Loucy (cell line): ENCODE measurements at regions not wholly inside any gene's neighbourhood (a gene's known extent, or its start where the extent isn't known, plus 50 kb on each side); places are given as distances from the start of the nearest gene placed in this dataset.
"Not testable (repeated sequence)": the region's sequence is repeated elsewhere in the genome, so short reads cannot be mapped to it uniquely, and the experiment has no call there.

Source experiments
- H2AFZ ChIP-seq: fragments of 200-600 bp; sonication (generic); 2 replicates; pipeline ENCODE4 v1.6.0; 2016; ENCODE audit warnings: antibody characterized with exemption, mild to moderate bottlenecking, low read length, moderate library complexity
- H3F3A ChIP-seq: fragments of 200-600 bp; 2 replicates; pipeline ENCODE4 v1.6.0; 2016; ENCODE audit warnings: antibody characterized with exemption, low read depth, mild to moderate bottlenecking
- H3K27me3 ChIP-seq: fragments of 200-600 bp; sonication (generic); 2 replicates; pipeline ENCODE4 v1.6.1; 2014; ENCODE audit warnings: low read length, mild to moderate bottlenecking; ENCODE audit not compliant: insufficient read depth, poor library complexity, severe bottlenecking
- H3K36me3 ChIP-seq: fragments of 200-600 bp; sonication (generic); 2 replicates; pipeline ENCODE4 v1.6.1; 2016; ENCODE audit warnings: low read length; ENCODE audit not compliant: insufficient read depth
- H3K4me1 ChIP-seq: fragments of 200-600 bp; sonication (generic); 2 replicates; pipeline ENCODE4 v1.5.1; 2014; ENCODE audit warnings: low read length, mild to moderate bottlenecking; ENCODE audit not compliant: insufficient read depth, poor library complexity, severe bottlenecking
- H3K4me2 ChIP-seq: fragments of 200-600 bp; sonication (generic); 2 replicates; pipeline ENCODE4 v1.6.0; 2014; ENCODE audit warnings: antibody characterized with exemption, low read length, low read depth, mild to moderate bottlenecking; ENCODE audit not compliant: poor library complexity, severe bottlenecking
- H3K4me3 ChIP-seq: fragments of 200-600 bp; sonication (generic); 2 replicates; pipeline ENCODE4 v1.5.1; 2014; ENCODE audit warnings: low read length, mild to moderate bottlenecking, mixed read lengths; ENCODE audit not compliant: poor library complexity, severe bottlenecking
- H3K79me2 ChIP-seq: fragments of 200-600 bp; sonication (generic); 2 replicates; pipeline ENCODE4 v1.6.1; 2014; ENCODE audit warnings: low read length; ENCODE audit not compliant: insufficient read depth
- H3K9ac ChIP-seq: fragments of 200-600 bp; sonication (generic); 2 replicates; pipeline ENCODE4 v1.6.0; 2014; ENCODE audit warnings: mild to moderate bottlenecking, low read depth, low read length, moderate library complexity; ENCODE audit not compliant: poor library complexity, severe bottlenecking
- H3K9me2 ChIP-seq: fragments of 200-600 bp; sonication (generic); replicated peaks from 2 replicates; pipeline ENCODE4 v1.6.1; 2016; ENCODE audit warnings: low read depth, low read length, mixed read lengths
- H3K9me3 ChIP-seq: fragments of 200-600 bp; sonication (generic); 2 replicates; pipeline ENCODE4 v1.6.1; 2014; ENCODE audit warnings: mild to moderate bottlenecking, antibody characterized with exemption, low read length, low read depth; ENCODE audit not compliant: insufficient read depth
- H4K20me1 ChIP-seq: fragments of 200-600 bp; sonication (generic); 2 replicates; pipeline ENCODE4 v1.6.0; 2014; ENCODE audit warnings: antibody characterized with exemption, low read length, mild to moderate bottlenecking; ENCODE audit not compliant: insufficient read depth, poor library complexity, severe bottlenecking
- CTCF ChIP-seq: fragments of 200-600 bp; sonication (generic); conservative IDR thresholded peaks from 2 replicates; pipeline ENCODE4 v1.5.1; 2014; ENCODE audit warnings: mild to moderate bottlenecking, antibody characterized with exemption, low read length
- EZH2phosphoT487 ChIP-seq: fragments of 200-600 bp; IDR thresholded peaks from 2 replicates; pipeline ENCODE4 v1.6.1; 2018; ENCODE audit warnings: antibody characterized with exemption, mild to moderate bottlenecking, moderate library complexity, borderline replicate concordance

- Histone ChIP-seq H4K20me1 (no peaks in the 10 kb centered on the region), H3K9me3 (peaks cover 10% of the 10 kb centered on the region; the same call in 1 of the 2 replicates), H3K36me3 (no peaks in the 10 kb centered on the region), H3K4me1 (no peaks in the 10 kb centered on the region), H2AFZ (no peak overlapping the region), H3K27me3 (no peaks in the 10 kb centered on the region), H3K4me3 (no peak overlapping the region), H3K4me2 (no peak overlapping the region), H3K79me2 (no peaks in the 10 kb centered on the region), H3F3A (no peaks in the 10 kb centered on the region), H3K9ac (no peak overlapping the region), H3K9me2 (no peaks in the 10 kb centered on the region)
- TF ChIP-seq CTCF = no peak
- TF ChIP-seq EZH2phosphoT487 = no peak
Measured at GRCh38 chr6:169974663-169975062, 223.2 kb downstream of the ERMARD start.

- not testable (repeated sequence) for H4K20me1 ChIP-seq, H3K27me3 ChIP-seq, H3K9ac ChIP-seq, H2AFZ ChIP-seq, H3K4me2 ChIP-seq, H3K36me3 ChIP-seq, H3K9me3 ChIP-seq, H3K9me2 ChIP-seq, H3F3A ChIP-seq, H3K4me3 ChIP-seq, H3K4me1 ChIP-seq, H3K79me2 ChIP-seq
Measured at GRCh38 chr6:169973588-169974467, 222.4 kb downstream of the ERMARD start.

GRCh38 chr6:169972736-169973135, 221.3 kb downstream of the ERMARD start:
- H3K4me3 ChIP-seq = no peak overlapping the region
- TF ChIP-seq CTCF = no peak
- TF ChIP-seq EZH2phosphoT487 = no peak
- H2AFZ ChIP-seq = no peak overlapping the region
- no peaks in the 10 kb centered on the region for H3K4me1 ChIP-seq
- no peaks in the 10 kb centered on the region for H3K79me2 ChIP-seq
- no peaks in the 10 kb centered on the region for H3F3A ChIP-seq
- no peaks in the 10 kb centered on the region for H3K27me3 ChIP-seq
- no peak overlapping the region for H3K4me2 ChIP-seq
- peaks cover 10% of the 10 kb centered on the region; the same call in 1 of the 2 replicates for H3K9me3 ChIP-seq
- H3K36me3 ChIP-seq = no peaks in the 10 kb centered on the region
- no peaks in the 10 kb centered on the region for H4K20me1 ChIP-seq
- H3K9ac ChIP-seq = no peak overlapping the region
- no peaks in the 10 kb centered on the region for H3K9me2 ChIP-seq
